HepG2 (cell line): ENCODE measurements at regions not wholly inside any gene's neighbourhood (a gene's known extent, or its start where the extent isn't known, plus 50 kb on each side); places are given as distances from the start of the nearest gene placed in this dataset.

ENCODE experiments used
- ATAC-seq: fragments of 200-7000 bp; cut with Tn5 transposase; 3 replicates; pipeline ENCODE4 v1.9.1; 2020; ENCODE audit warnings: mild to moderate bottlenecking, moderate library complexity
- BruUV-seq: library from RNA; stranded (reverse); fragments of 400-500 nt; replicated peaks from 2 replicates; lab custom pipeline; 2021; lab: Mats Ljungman, UMichigan
- CTCF ChIA-PET: fragments of 300-600 bp; formaldehyde crosslinking; extraction: SDS; loops from one replicate; lab custom pipeline; 2021; ENCODE audit warnings: low total read pairs, inconsistent platforms, low intra/inter-chr PET ratio; lab: Yijun Ruan, JAX
- POLR2A ChIA-PET: fragments of 350-600 bp; sonication (Branson Sonifier 250); formaldehyde crosslinking; loops from one replicate; lab custom pipeline; 2020; ENCODE audit warnings: antibody characterized with exemption, inconsistent platforms; lab: Yijun Ruan, JAX
- DNase-seq: peaks from one replicate; pipeline ENCODE4 v3.0.0-alpha.2; 2015; ENCODE audit warnings: low spot score
- FAIRE-seq: peaks from 3 replicates; lab custom pipeline; 2011; peaks lifted over from hg19 to GRCh38; lab: Jason Lieb, UNC
- H2AFZ ChIP-seq: one replicate; pipeline ENCODE4 v1.6.1; 2011; ENCODE audit warnings: low read length, inconsistent platforms
- H3K27ac ChIP-seq: fragments of 300-600 bp; 3 replicates; pipeline ENCODE4 v1.8.0; 2011; ENCODE audit warnings: mixed run types, mild to moderate bottlenecking, mixed read lengths, low read length, inconsistent platforms; ENCODE audit not compliant: insufficient read depth; ENCODE audit errors: extremely low read length
- H3K27me3 ChIP-seq, 2 experiments: fragments of 200-600 bp in 1 of 2; 2 replicates in 1 of 2; 3 replicates in 1 of 2; pipeline versions ENCODE4 v1.6.0 to v1.8.0; 2011; ENCODE audit warnings: low read length in 2 of 2, mild to moderate bottlenecking in 2 of 2, moderate library complexity in 2 of 2, inconsistent platforms in 1 of 2; ENCODE audit not compliant: insufficient read depth in 2 of 2, control insufficient read depth in 1 of 2
- H3K36me3 ChIP-seq, 2 experiments: fragments of 200-600 bp in 1 of 2; replicated peaks in 1 of 2; 2 replicates in 1 of 2; 3 replicates in 1 of 2; pipeline versions ENCODE4 v1.5.1 to v1.8.0; 2011; ENCODE audit warnings: low read length in 2 of 2, inconsistent platforms in 1 of 2; ENCODE audit not compliant: insufficient read depth in 2 of 2, control insufficient read depth in 1 of 2
- H3K4me1 ChIP-seq: 2 replicates; pipeline ENCODE4 v1.5.1; 2012; ENCODE audit warnings: low read length, inconsistent platforms; ENCODE audit not compliant: insufficient read depth
- H3K4me2 ChIP-seq: 2 replicates; pipeline ENCODE4 v1.6.0; 2011; ENCODE audit warnings: low read depth, low read length, inconsistent platforms
- H3K4me3 ChIP-seq, 3 experiments: fragments of 200-600 bp in 1 of 3; sonication (generic), shearing (Covaris generic) in 1 of 3; replicated peaks in 1 of 3; 2 replicates each; pipeline ENCODE4 v1.5.1; 2011 to 2016; ENCODE audit warnings: low read length in 3 of 3, inconsistent platforms in 2 of 3, low read depth in 2 of 3, mild to moderate bottlenecking in 2 of 3, control low read depth in 1 of 3, mixed read lengths in 1 of 3; ENCODE audit not compliant: insufficient read depth in 1 of 3
- H3K79me2 ChIP-seq: one replicate; pipeline ENCODE4 v1.6.1; 2011; ENCODE audit warnings: low read length, inconsistent platforms; ENCODE audit not compliant: insufficient read depth
- H3K9ac ChIP-seq: 2 replicates; pipeline ENCODE4 v1.6.0; 2011; ENCODE audit warnings: mild to moderate bottlenecking, low read depth, low read length, inconsistent platforms; ENCODE audit not compliant: insufficient read depth
- H3K9me3 ChIP-seq: 2 replicates; pipeline ENCODE4 v1.5.1; 2012; ENCODE audit warnings: mild to moderate bottlenecking, low read length
- H4K20me1 ChIP-seq: 2 replicates; pipeline ENCODE4 v1.6.0; 2011; ENCODE audit warnings: inconsistent platforms, mild to moderate bottlenecking, low read length, moderate library complexity; ENCODE audit not compliant: insufficient read depth
- CEBPG ChIP-seq: IDR thresholded peaks from 2 replicates; pipeline ENCODE4 v1.6.1; 2016
- DNMT3B ChIP-seq: conservative IDR thresholded peaks from 2 replicates; pipeline ENCODE4 v1.6.1; 2016; ENCODE audit warnings: missing biosample characterization, control low read depth
- FOSL1 ChIP-seq: sonication (generic); formaldehyde crosslinking; IDR thresholded peaks from 2 replicates; pipeline ENCODE4 v1.9.0; 2021; ENCODE audit warnings: missing genetic modification reagents, borderline replicate concordance
- FOXA3 ChIP-seq: IDR thresholded peaks from 2 replicates; pipeline ENCODE4 v1.6.1; 2016; ENCODE audit warnings: missing genetic modification reagents, missing compliant biosample characterization
- HNF4A ChIP-seq: sonication (generic); formaldehyde crosslinking; IDR thresholded peaks from 2 replicates; pipeline ENCODE4 v1.4.0; 2020; ENCODE audit warnings: missing genetic modification reagents
- HOXA9 ChIP-seq: sonication (generic); formaldehyde crosslinking; IDR thresholded peaks from 2 replicates; pipeline ENCODE4 v1.8.1; 2022; ENCODE audit warnings: missing genetic modification reagents, mild to moderate bottlenecking, moderate library complexity, borderline replicate concordance
- ISL2 ChIP-seq: sonication (generic); formaldehyde crosslinking; IDR thresholded peaks from 2 replicates; pipeline ENCODE4 v1.5.0; 2020; ENCODE audit warnings: missing genetic modification reagents
- JUN ChIP-seq: sonication (generic); formaldehyde crosslinking; IDR thresholded peaks from 2 replicates; pipeline ENCODE4 v1.4.0; 2020; ENCODE audit warnings: mild to moderate bottlenecking, missing genetic modification reagents
- KLF16 ChIP-seq, 2 experiments: sonication (generic) in 1 of 2; formaldehyde crosslinking in 1 of 2; IDR thresholded peaks; 2 replicates each; pipeline versions ENCODE4 v1.6.1 to v1.8.0; 2016 to 2023; ENCODE audit warnings: missing genetic modification reagents in 2 of 2, missing compliant biosample characterization in 1 of 2
- RXRB ChIP-seq: IDR thresholded peaks from 2 replicates; pipeline ENCODE4 v1.6.1; 2016; ENCODE audit warnings: borderline replicate concordance, missing genetic modification reagents, missing compliant biosample characterization
- ZNF121 ChIP-seq: sonication (generic); formaldehyde crosslinking; IDR thresholded peaks from 2 replicates; pipeline ENCODE4 v1.5.0; 2020; ENCODE audit warnings: mild to moderate bottlenecking, missing genetic modification reagents
- ZNF17 ChIP-seq: sonication (generic); formaldehyde crosslinking; IDR thresholded peaks from 2 replicates; pipeline ENCODE4 v1.5.0; 2020; ENCODE audit warnings: mild to moderate bottlenecking, missing genetic modification reagents
- ZNF572 ChIP-seq: sonication (generic); formaldehyde crosslinking; IDR thresholded peaks from 2 replicates; pipeline ENCODE4 v1.5.1; 2020; ENCODE audit warnings: mild to moderate bottlenecking, missing genetic modification reagents
- ZNF784 ChIP-seq: sonication (generic); formaldehyde crosslinking; IDR thresholded peaks from 2 replicates; pipeline ENCODE4 v1.5.1; 2020; ENCODE audit warnings: missing genetic modification reagents, mild to moderate bottlenecking, borderline replicate concordance
- WGBS: methylation state at CpG from one replicate; pipeline ENCODE4 v1.1.6; 2017; ENCODE audit warnings: low lambda C conversion rate; 5-methylcytosine and 5-hydroxymethylcytosine counted together
- in situ Hi-C: cut with HindIII; loops from 2 replicates; pipeline ENCODE4 v1.10.0; 2017; ENCODE audit warnings: low pct_unique_long_range_greater_than_20kb; ENCODE audit not compliant: extremely low pct_ligation_motif_present
- intact Hi-C: fragments of 100-400 bp; cut with micrococcal nuclease; formaldehyde crosslinking; loops from one replicate; pipeline ENCODE4 v1.10.0; 2022; ENCODE audit not compliant: unreplicated experiment

GRCh38 chrX:41022566-41022965 is 62.7 kb upstream of the USP9X start (continued):
- TF ChIP-seq FOSL1 (CRISPR knock-in tag) (peak; percentile 97), CEBPG (peak; percentile 93), JUN (CRISPR knock-in tag) (peak; percentile 72), HNF4A (peak; percentile 71), HOXA9 (CRISPR knock-in tag) (no peak), RXRB (CRISPR knock-in tag) (peak; percentile 49), ZNF17 (no peak), ZNF784 (no peak), ZNF572 (no peak), FOXA3 (CRISPR knock-in tag) (peak; percentile 83), ISL2 (CRISPR knock-in tag) (0 out of 2 replicates have a peak, but pooled peaks have one; percentile 52), KLF16 (CRISPR knock-in tag; IDR thresholded peaks at IDR 0.05) (peak in 1 of 2 experiments; percentile 69; a peak in 1 of 4 replicates)

DNA sequence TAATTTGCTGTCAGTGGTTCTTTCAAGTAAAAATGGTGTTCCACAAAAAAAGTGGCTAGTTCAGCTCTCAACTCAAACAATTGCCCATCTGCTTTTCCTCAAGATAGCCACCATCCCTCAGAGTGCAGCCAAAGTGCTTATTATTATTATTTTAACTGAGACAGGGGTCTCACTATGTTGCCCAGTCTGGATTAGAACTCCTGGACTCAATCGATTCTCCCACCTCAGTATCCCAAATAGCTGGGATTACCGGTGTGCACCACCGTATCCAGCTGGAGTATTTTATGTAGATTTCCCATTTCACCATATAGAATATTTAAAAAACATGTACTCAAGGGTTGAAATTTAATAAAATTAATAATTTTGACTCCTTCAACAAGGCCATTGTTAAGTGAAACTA is 62.1 kb upstream of the USP9X start:
- intact Hi-C loops: loop anchor here (5.0 kb wide), 1 partner anchor 371 kb away; no protein-coding TSS in a partner anchor
- Histone ChIP-seq H3K27me3 (no peaks in the 10 kb centered on the region), H3K27ac (peak overlapping the region; percentile 57), H3K36me3 (no peaks in the 10 kb centered on the region), H3K9ac (no peak overlapping the region), H3K4me1 (peaks cover 49% of the 10 kb centered on the region), H3K9me3 (no peaks in the 10 kb centered on the region), H2AFZ (no peak overlapping the region), H3K79me2 (no peaks in the 10 kb centered on the region), H4K20me1 (no peaks in the 10 kb centered on the region), H3K4me3 (no peak overlapping the region), H3K4me2 (0 out of 2 replicates have a peak overlapping the region, but pooled peaks have one; percentile 23)
- WGBS: 91% methylated on average over 3 of the region's 3 CpGs
- BruUV-seq: no TSS peak
- in situ Hi-C loops: no loop called here
- FAIRE-seq (no peak), DNase-seq (no peak), ATAC-seq (no peak)
- TF ChIP-seq DNMT3B (CRISPR knock-in tag) (no peak), ZNF121 (CRISPR knock-in tag) (peak; percentile 76)
- ChIA-PET CTCF (no interaction called here), POLR2A (no interaction called here)
